Panc1 (cell line): ENCODE measurements at regions not wholly inside any gene's neighbourhood (a gene's known extent, or its start where the extent isn't known, plus 50 kb on each side); places are given as distances from the start of the nearest gene placed in this dataset.
"Not testable (repeated sequence)": the region's sequence is repeated elsewhere in the genome, so short reads cannot be mapped to it uniquely, and the experiment has no call there.

Experiments used
- ATAC-seq: fragments of 200-7000 bp; cut with Tn5 transposase; 2 replicates; pipeline ENCODE4 v1.9.1; 2020; ENCODE audit warnings: mild to moderate bottlenecking, moderate library complexity
- BruUV-seq: library from RNA; stranded (reverse); fragments of 400-500 nt; replicated peaks from 2 replicates; lab custom pipeline; 2021; lab: Mats Ljungman, UMichigan
- CTCF ChIA-PET: fragments of 300-600 bp; sonication (Branson Sonifier 250); formaldehyde crosslinking; loops from one replicate; lab custom pipeline; 2022; ENCODE audit warnings: antibody characterized with exemption; lab: Charles Lee
- POLR2A ChIA-PET: fragments of 300-600 bp; sonication (Branson Sonifier 250); formaldehyde crosslinking; loops from one replicate; lab custom pipeline; 2022; ENCODE audit warnings: antibody characterized with exemption; lab: Charles Lee
- DNase-seq: peaks from one replicate; pipeline ENCODE4 v3.0.0-alpha.2; 2010; ENCODE audit warnings: low read depth, low spot score
- H3K27ac ChIP-seq: 2 replicates; pipeline ENCODE4 v1.5.1; 2011; ENCODE audit warnings: mild to moderate bottlenecking, low read length, inconsistent platforms
- H3K27me3 ChIP-seq: fragments of 200-500 bp; sonication (Bioruptor generic); 2 replicates; pipeline ENCODE4 v1.6.0; 2014; ENCODE audit warnings: low read length, inconsistent platforms; ENCODE audit not compliant: control insufficient read depth, insufficient read depth
- H3K36me3 ChIP-seq: fragments of 200-500 bp; sonication (Bioruptor generic); 2 replicates; pipeline ENCODE4 v1.5.1; 2014; ENCODE audit warnings: inconsistent platforms, mild to moderate bottlenecking, low read length, moderate library complexity; ENCODE audit not compliant: control insufficient read depth, insufficient read depth
- H3K4me1 ChIP-seq: 2 replicates; pipeline ENCODE4 v1.5.1; 2011; ENCODE audit warnings: inconsistent platforms, mild to moderate bottlenecking, low read length, moderate library complexity; ENCODE audit not compliant: control insufficient read depth, insufficient read depth
- H3K4me3 ChIP-seq, 2 experiments: 2 replicates each; pipeline ENCODE4 v1.5.1; 2011 to 2012; ENCODE audit warnings: low read depth in 2 of 2, low read length in 2 of 2, mild to moderate bottlenecking in 2 of 2, inconsistent platforms in 1 of 2, moderate library complexity in 1 of 2
- H3K9me3 ChIP-seq: fragments of 200-500 bp; sonication (Bioruptor generic); 2 replicates; pipeline ENCODE4 v1.5.1; 2014; ENCODE audit warnings: low read depth, mild to moderate bottlenecking, inconsistent platforms, low read length, moderate library complexity; ENCODE audit not compliant: control insufficient read depth, insufficient read depth
- in situ Hi-C: cut with HindIII; loops from 2 replicates; pipeline ENCODE4 v1.10.0; 2016; ENCODE audit warnings: low sequenced_read_pairs, low pct_unique_long_range_greater_than_20kb
- intact Hi-C: fragments of 100-400 bp; cut with micrococcal nuclease; formaldehyde crosslinking; loops from one replicate; pipeline ENCODE4 v1.10.0; 2022; ENCODE audit not compliant: unreplicated experiment

- H3K27ac ChIP-seq, H3K4me3 ChIP-seq, CTCF ChIA-PET, H3K36me3 ChIP-seq, POLR2A ChIA-PET, BruUV-seq, H3K4me1 ChIP-seq, H3K27me3 ChIP-seq, H3K9me3 ChIP-seq, ATAC-seq, in situ Hi-C loops, intact Hi-C loops, DNase-seq: not testable (repeated sequence)
Observed at GRCh38 chr2:89280536-89280935, 589.1 kb downstream of the RPIA start.

- H3K36me3 ChIP-seq, ATAC-seq, CTCF ChIA-PET, BruUV-seq, DNase-seq, in situ Hi-C loops, H3K9me3 ChIP-seq, H3K27ac ChIP-seq, intact Hi-C loops, H3K4me1 ChIP-seq, POLR2A ChIA-PET, H3K27me3 ChIP-seq, H3K4me3 ChIP-seq: not testable (repeated sequence)
Observed at GRCh38 chr2:89286448-89287080, 595.1 kb downstream of the RPIA start.

- H3K4me1 ChIP-seq, CTCF ChIA-PET, H3K4me3 ChIP-seq, POLR2A ChIA-PET, H3K27me3 ChIP-seq, H3K27ac ChIP-seq, BruUV-seq, H3K9me3 ChIP-seq, ATAC-seq, in situ Hi-C loops, DNase-seq, H3K36me3 ChIP-seq, intact Hi-C loops: not testable (repeated sequence)
Observed at GRCh38 chr2:89287084-89287483, 595.6 kb downstream of the RPIA start.

- in situ Hi-C loops, POLR2A ChIA-PET, ATAC-seq, CTCF ChIA-PET, H3K4me1 ChIP-seq, H3K9me3 ChIP-seq, H3K4me3 ChIP-seq, BruUV-seq, H3K27ac ChIP-seq, H3K36me3 ChIP-seq, H3K27me3 ChIP-seq, DNase-seq, intact Hi-C loops: not testable (repeated sequence)
Observed at GRCh38 chr2:89291717-89292298, 600.3 kb downstream of the RPIA start.

- ATAC-seq, POLR2A ChIA-PET, H3K36me3 ChIP-seq, in situ Hi-C loops, CTCF ChIA-PET, intact Hi-C loops, BruUV-seq, H3K4me1 ChIP-seq, H3K9me3 ChIP-seq, H3K4me3 ChIP-seq, H3K27me3 ChIP-seq, DNase-seq, H3K27ac ChIP-seq: not testable (repeated sequence)
Observed at GRCh38 chr2:89293399-89293798, 601.9 kb downstream of the RPIA start.

GRCh38 chr2:89294335-89294734 is 602.9 kb downstream of the RPIA start:
- ATAC-seq, CTCF ChIA-PET, H3K27me3 ChIP-seq, POLR2A ChIA-PET, DNase-seq, in situ Hi-C loops, H3K36me3 ChIP-seq, H3K4me1 ChIP-seq, H3K4me3 ChIP-seq, BruUV-seq, H3K27ac ChIP-seq, intact Hi-C loops, H3K9me3 ChIP-seq: not testable (repeated sequence)

GRCh38 chr2:89296820-89297398 is 605.4 kb downstream of the RPIA start:
- DNase-seq, CTCF ChIA-PET, in situ Hi-C loops, BruUV-seq, ATAC-seq, H3K27me3 ChIP-seq, H3K27ac ChIP-seq, H3K9me3 ChIP-seq, H3K4me1 ChIP-seq, H3K4me3 ChIP-seq, H3K36me3 ChIP-seq, intact Hi-C loops, POLR2A ChIA-PET: not testable (repeated sequence)
